Ishikawa (cell line): ENCODE measurements at regions not wholly inside any gene's neighbourhood (a gene's known extent, or its start where the extent isn't known, plus 50 kb on each side); places are given as distances from the start of the nearest gene placed in this dataset.

Experiments used
- CEBPB ChIP-seq: IDR thresholded peaks from 2 replicates; pipeline ENCODE4 v1.6.1; 2012
- CREB1 ChIP-seq: IDR thresholded peaks from 2 replicates; pipeline ENCODE4 v1.6.1; 2012; ENCODE audit warnings: low read depth
- EP300 ChIP-seq: IDR thresholded peaks from 2 replicates; pipeline ENCODE4 v1.6.1; 2012; ENCODE audit warnings: borderline replicate concordance
- FOXM1 ChIP-seq: IDR thresholded peaks from 2 replicates; pipeline ENCODE4 v1.6.1; 2012; ENCODE audit warnings: low read depth, borderline replicate concordance
- NFIC ChIP-seq: IDR thresholded peaks from 2 replicates; pipeline ENCODE4 v1.6.1; 2012
- ZBTB7A ChIP-seq: IDR thresholded peaks from 2 replicates; pipeline ENCODE4 v1.6.1; 2012; ENCODE audit warnings: low read depth
- TF ChIP-seq, protein P1 (sequence below): IDR thresholded peaks from 2 replicates; pipeline ENCODE4 v1.6.1; 2012; ENCODE audit warnings: low read depth, mild to moderate bottlenecking
- TF ChIP-seq, protein P2 (sequence below): IDR thresholded peaks from 2 replicates; pipeline ENCODE4 v1.6.1; 2012

GRCh38 chr2:217192366-217192765, 332.5 kb upstream of the TNP1 start:
- no peak for TF ChIP-seq NFIC
- TF ChIP-seq CEBPB, result no peak
- no peak for TF ChIP-seq FOXM1
- no peak for TF ChIP-seq ZBTB7A
- TF ChIP-seq EP300, result no peak
- TF ChIP-seq, protein P1, sequence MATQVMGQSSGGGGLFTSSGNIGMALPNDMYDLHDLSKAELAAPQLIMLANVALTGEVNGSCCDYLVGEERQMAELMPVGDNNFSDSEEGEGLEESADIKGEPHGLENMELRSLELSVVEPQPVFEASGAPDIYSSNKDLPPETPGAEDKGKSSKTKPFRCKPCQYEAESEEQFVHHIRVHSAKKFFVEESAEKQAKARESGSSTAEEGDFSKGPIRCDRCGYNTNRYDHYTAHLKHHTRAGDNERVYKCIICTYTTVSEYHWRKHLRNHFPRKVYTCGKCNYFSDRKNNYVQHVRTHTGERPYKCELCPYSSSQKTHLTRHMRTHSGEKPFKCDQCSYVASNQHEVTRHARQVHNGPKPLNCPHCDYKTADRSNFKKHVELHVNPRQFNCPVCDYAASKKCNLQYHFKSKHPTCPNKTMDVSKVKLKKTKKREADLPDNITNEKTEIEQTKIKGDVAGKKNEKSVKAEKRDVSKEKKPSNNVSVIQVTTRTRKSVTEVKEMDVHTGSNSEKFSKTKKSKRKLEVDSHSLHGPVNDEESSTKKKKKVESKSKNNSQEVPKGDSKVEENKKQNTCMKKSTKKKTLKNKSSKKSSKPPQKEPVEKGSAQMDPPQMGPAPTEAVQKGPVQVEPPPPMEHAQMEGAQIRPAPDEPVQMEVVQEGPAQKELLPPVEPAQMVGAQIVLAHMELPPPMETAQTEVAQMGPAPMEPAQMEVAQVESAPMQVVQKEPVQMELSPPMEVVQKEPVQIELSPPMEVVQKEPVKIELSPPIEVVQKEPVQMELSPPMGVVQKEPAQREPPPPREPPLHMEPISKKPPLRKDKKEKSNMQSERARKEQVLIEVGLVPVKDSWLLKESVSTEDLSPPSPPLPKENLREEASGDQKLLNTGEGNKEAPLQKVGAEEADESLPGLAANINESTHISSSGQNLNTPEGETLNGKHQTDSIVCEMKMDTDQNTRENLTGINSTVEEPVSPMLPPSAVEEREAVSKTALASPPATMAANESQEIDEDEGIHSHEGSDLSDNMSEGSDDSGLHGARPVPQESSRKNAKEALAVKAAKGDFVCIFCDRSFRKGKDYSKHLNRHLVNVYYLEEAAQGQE, result no peak
- TF ChIP-seq, protein P2, sequence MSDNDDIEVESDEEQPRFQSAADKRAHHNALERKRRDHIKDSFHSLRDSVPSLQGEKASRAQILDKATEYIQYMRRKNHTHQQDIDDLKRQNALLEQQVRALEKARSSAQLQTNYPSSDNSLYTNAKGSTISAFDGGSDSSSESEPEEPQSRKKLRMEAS, result no peak
- no peak for TF ChIP-seq CREB1
